ENCODE measurements at regions not wholly inside any gene's neighbourhood (a gene's known extent, or its start where the extent isn't known, plus 50 kb on each side); places are given as distances from the start of the nearest gene placed in this dataset.

DNA sequence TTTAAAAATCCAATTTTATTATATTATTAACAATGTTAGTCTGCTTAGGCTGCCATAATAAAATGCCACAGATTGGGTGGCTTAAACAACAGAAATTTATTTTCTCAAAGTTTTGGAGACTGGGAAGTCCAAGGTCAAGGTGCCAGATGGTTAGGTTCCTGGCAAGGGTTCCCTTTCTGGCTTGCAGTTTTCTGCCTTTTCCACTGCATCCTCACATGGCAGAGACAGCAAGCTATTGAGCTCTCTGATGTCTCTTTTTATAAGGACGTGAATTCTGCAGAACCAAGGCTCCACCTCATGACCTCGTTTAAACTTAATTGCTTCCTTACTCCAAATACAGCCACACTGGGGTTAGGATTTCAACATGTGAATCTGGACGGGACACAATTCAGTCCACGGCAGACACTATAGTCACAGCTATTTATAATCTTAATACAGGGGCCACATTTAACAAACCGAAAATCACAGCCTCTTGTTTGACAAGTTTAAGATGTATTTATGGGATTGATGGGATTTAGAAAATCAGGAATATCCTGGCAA, 174.9 kb upstream of the PUM3 start:
- no peak overlapping the region for H2BK120ac ChIP-seq (ENCODE audit: insufficient read depth, low read length, poor library complexity)
- H3K4me1 ChIP-seq (ENCODE audit: control insufficient read depth in 1 of 2, insufficient read depth in 2 of 2, low read length in 2 of 2), result no peaks in the 10 kb centered on the region
- WGBS (ENCODE audit: extremely low coverage, insufficient coverage, insufficient read length), result no CpG with 5 or more reads among the region's 5 CpGs
- H2AFZ ChIP-seq (ENCODE audit: insufficient read depth, low read length, poor library complexity), result no peak overlapping the region
- no peak overlapping the region for H4K12ac ChIP-seq (ENCODE audit: low read depth, low read length)
- H3K9ac ChIP-seq (ENCODE audit: low read length), result no peak overlapping the region
- H4K8ac ChIP-seq (ENCODE audit: low read depth, low read length), result no peak overlapping the region
- H3K9me3 ChIP-seq (ENCODE audit: insufficient read depth, low read depth, low read length), result no peaks in the 10 kb centered on the region
- no peak overlapping the region for H3K14ac ChIP-seq (ENCODE audit: low read length)
- H3K36me3 ChIP-seq (ENCODE audit: control insufficient read depth in 1 of 2, insufficient read depth in 2 of 2, low read length in 2 of 2), result no peaks in the 10 kb centered on the region
- no peak overlapping the region for H3K4ac ChIP-seq (ENCODE audit: low read depth, low read length)
- no peak overlapping the region for H3K27ac ChIP-seq (ENCODE audit: low read depth, low read length)
- no peak overlapping the region for H3K4me3 ChIP-seq (ENCODE audit: low read depth, low read length)
- DNase-seq, result no peak
- no peaks in the 10 kb centered on the region for H3K27me3 ChIP-seq (ENCODE audit: insufficient read depth, low read length)
- H4K91ac ChIP-seq (ENCODE audit: low read depth, low read length), result no peak overlapping the region
- no peak overlapping the region for H2BK5ac ChIP-seq (ENCODE audit: low read depth, low read length, poor library complexity)
- no peak overlapping the region for H2BK12ac ChIP-seq (ENCODE audit: low read length)
- no peak overlapping the region for H3K4me2 ChIP-seq (ENCODE audit: low read length)
- H3K23ac ChIP-seq (ENCODE audit: low read length), result no peak overlapping the region
- no peaks in the 10 kb centered on the region for H3K79me2 ChIP-seq (ENCODE audit: control insufficient read depth, insufficient read depth, low read length, poor library complexity)
- H3K79me1 ChIP-seq (ENCODE audit: low read length), result no peaks in the 10 kb centered on the region
- no peak overlapping the region for H2AK5ac ChIP-seq (ENCODE audit: low read length)
- no peak overlapping the region for H3K18ac ChIP-seq (ENCODE audit: low read length)

DNA sequence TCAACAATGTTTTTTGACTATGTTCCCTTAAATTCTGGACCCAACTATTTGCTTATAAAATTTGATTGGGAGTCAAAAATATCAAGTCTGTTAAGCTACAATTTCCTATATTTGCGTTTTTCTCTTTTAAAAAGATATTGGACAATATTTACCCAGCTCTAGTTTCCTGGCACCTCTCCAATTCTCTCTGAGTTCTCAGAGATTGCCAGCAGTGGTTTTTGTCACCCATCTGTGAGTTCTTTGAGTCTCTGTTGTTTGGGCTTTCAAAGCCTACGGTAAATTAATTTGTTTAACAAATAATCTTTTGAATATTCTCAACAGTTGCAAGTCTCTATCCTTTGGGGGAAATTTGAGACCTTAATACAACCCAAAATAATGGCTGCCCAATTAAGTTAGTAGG, 174.2 kb upstream of the PUM3 start:
- no peak overlapping the region for H2BK12ac ChIP-seq (ENCODE audit: low read length)
- no peaks in the 10 kb centered on the region for H3K27me3 ChIP-seq (ENCODE audit: insufficient read depth, low read length)
- no peak overlapping the region for H4K8ac ChIP-seq (ENCODE audit: low read depth, low read length)
- H3K14ac ChIP-seq (ENCODE audit: low read length), result no peak overlapping the region
- no peak overlapping the region for H2BK120ac ChIP-seq (ENCODE audit: insufficient read depth, low read length, poor library complexity)
- no CpG with 5 or more reads among the region's 2 CpGs for WGBS (ENCODE audit: extremely low coverage, insufficient coverage, insufficient read length)
- no peak overlapping the region for H4K12ac ChIP-seq (ENCODE audit: low read depth, low read length)
- H3K36me3 ChIP-seq (ENCODE audit: control insufficient read depth in 1 of 2, insufficient read depth in 2 of 2, low read length in 2 of 2), result no peaks in the 10 kb centered on the region
- H3K18ac ChIP-seq (ENCODE audit: low read length), result no peak overlapping the region
- H4K91ac ChIP-seq (ENCODE audit: low read depth, low read length), result no peak overlapping the region
- no peak overlapping the region for H3K4me2 ChIP-seq (ENCODE audit: low read length)
- no peaks in the 10 kb centered on the region for H3K4me1 ChIP-seq (ENCODE audit: control insufficient read depth in 1 of 2, insufficient read depth in 2 of 2, low read length in 2 of 2)
- H3K9me3 ChIP-seq (ENCODE audit: insufficient read depth, low read depth, low read length), result no peaks in the 10 kb centered on the region
- no peak overlapping the region for H3K9ac ChIP-seq (ENCODE audit: low read length)
- H3K23ac ChIP-seq (ENCODE audit: low read length), result no peak overlapping the region
- no peaks in the 10 kb centered on the region for H3K79me1 ChIP-seq (ENCODE audit: low read length)
- H2BK5ac ChIP-seq (ENCODE audit: low read depth, low read length, poor library complexity), result no peak overlapping the region
- H2AFZ ChIP-seq (ENCODE audit: insufficient read depth, low read length, poor library complexity), result no peak overlapping the region
- no peak for DNase-seq
- no peaks in the 10 kb centered on the region for H3K79me2 ChIP-seq (ENCODE audit: control insufficient read depth, insufficient read depth, low read length, poor library complexity)
- H3K27ac ChIP-seq (ENCODE audit: low read depth, low read length), result no peak overlapping the region
- no peak overlapping the region for H3K4me3 ChIP-seq (ENCODE audit: low read depth, low read length)
- H3K4ac ChIP-seq (ENCODE audit: low read depth, low read length), result no peak overlapping the region
- H2AK5ac ChIP-seq (ENCODE audit: low read length), result no peak overlapping the region

DNA sequence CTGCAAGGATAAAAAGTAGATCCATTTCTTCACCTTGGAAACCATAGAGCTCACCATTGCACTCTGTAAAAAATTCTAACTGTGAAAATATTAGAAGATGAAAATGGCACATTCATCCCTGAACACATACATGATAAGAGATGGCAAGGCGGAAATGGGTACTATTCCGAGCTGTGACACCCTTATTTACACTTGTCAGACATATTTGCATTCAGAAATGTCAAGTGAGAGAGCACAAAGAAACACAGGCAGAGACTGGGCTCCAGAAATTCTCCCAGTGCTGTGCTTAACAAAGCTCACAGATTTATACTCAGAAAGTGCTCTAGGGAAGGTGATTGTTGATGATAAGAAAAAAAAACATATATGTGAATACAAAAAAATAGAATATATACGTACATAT, 170.3 kb upstream of the PUM3 start:
- no peak overlapping the region for H2AK5ac ChIP-seq (ENCODE audit: low read length)
- no peak overlapping the region for H3K27ac ChIP-seq (ENCODE audit: low read depth, low read length)
- H3K79me2 ChIP-seq (ENCODE audit: control insufficient read depth, insufficient read depth, low read length, poor library complexity), result no peaks in the 10 kb centered on the region
- H3K23ac ChIP-seq (ENCODE audit: low read length), result no peak overlapping the region
- WGBS (ENCODE audit: extremely low coverage, insufficient coverage, insufficient read length), result no CpG with 5 or more reads among the region's 3 CpGs
- no peaks in the 10 kb centered on the region for H3K9me3 ChIP-seq (ENCODE audit: insufficient read depth, low read depth, low read length)
- H4K8ac ChIP-seq (ENCODE audit: low read depth, low read length), result no peak overlapping the region
- no peak overlapping the region for H3K9ac ChIP-seq (ENCODE audit: low read length)
- H3K4ac ChIP-seq (ENCODE audit: low read depth, low read length), result no peak overlapping the region
- no peaks in the 10 kb centered on the region for H3K79me1 ChIP-seq (ENCODE audit: low read length)
- no peak overlapping the region for H3K4me3 ChIP-seq (ENCODE audit: low read depth, low read length)
- H2BK12ac ChIP-seq (ENCODE audit: low read length), result no peak overlapping the region
- no peak overlapping the region for H3K4me2 ChIP-seq (ENCODE audit: low read length)
- no peaks in the 10 kb centered on the region for H3K27me3 ChIP-seq (ENCODE audit: insufficient read depth, low read length)
- H3K18ac ChIP-seq (ENCODE audit: low read length), result no peak overlapping the region
- no peak for DNase-seq
- no peaks in the 10 kb centered on the region for H3K36me3 ChIP-seq (ENCODE audit: control insufficient read depth in 1 of 2, insufficient read depth in 2 of 2, low read length in 2 of 2)
- no peak overlapping the region for H3K14ac ChIP-seq (ENCODE audit: low read length)
- no peak overlapping the region for H2BK5ac ChIP-seq (ENCODE audit: low read depth, low read length, poor library complexity)
- H4K12ac ChIP-seq (ENCODE audit: low read depth, low read length), result no peak overlapping the region
- no peaks in the 10 kb centered on the region for H3K4me1 ChIP-seq (ENCODE audit: control insufficient read depth in 1 of 2, insufficient read depth in 2 of 2, low read length in 2 of 2)
- H2BK120ac ChIP-seq (ENCODE audit: insufficient read depth, low read length, poor library complexity), result no peak overlapping the region
- no peak overlapping the region for H2AFZ ChIP-seq (ENCODE audit: insufficient read depth, low read length, poor library complexity)
- H4K91ac ChIP-seq (ENCODE audit: low read depth, low read length), result no peak overlapping the region

DNA sequence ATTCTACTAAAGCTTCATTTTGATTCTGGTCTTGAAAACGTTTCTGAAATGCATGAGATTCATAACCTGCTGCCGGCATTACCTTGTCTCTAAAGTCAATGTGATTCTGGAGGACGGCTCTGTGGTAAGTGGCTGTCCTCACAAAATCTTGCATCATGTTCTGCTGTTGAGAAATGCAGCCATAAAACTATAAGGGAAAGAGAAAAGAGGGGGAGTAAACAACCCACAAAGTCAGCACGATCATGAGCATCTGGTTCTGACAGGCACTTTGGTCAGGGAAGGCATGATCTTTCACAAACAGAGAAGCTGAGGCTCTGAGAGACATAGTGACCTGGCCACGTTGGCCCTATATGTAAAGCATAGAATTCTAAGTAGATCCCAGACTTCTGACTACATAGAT, 168.9 kb upstream of the PUM3 start:
- H3K4me3 ChIP-seq (ENCODE audit: low read depth, low read length), result no peak overlapping the region
- no CpG with 5 or more reads among the region's 5 CpGs for WGBS (ENCODE audit: extremely low coverage, insufficient coverage, insufficient read length)

More for the DNA sequence above, 168.9 kb upstream of the PUM3 start:
- H4K91ac ChIP-seq (ENCODE audit: low read depth, low read length), result no peak overlapping the region
- H3K4me1 ChIP-seq (ENCODE audit: control insufficient read depth in 1 of 2, insufficient read depth in 2 of 2, low read length in 2 of 2), result no peaks in the 10 kb centered on the region
- peak in 1 of 2 donors; percentile 1 for DNase-seq
- no peak overlapping the region for H2BK12ac ChIP-seq (ENCODE audit: low read length)
- H3K79me1 ChIP-seq (ENCODE audit: low read length), result no peaks in the 10 kb centered on the region
- H2BK120ac ChIP-seq (ENCODE audit: insufficient read depth, low read length, poor library complexity), result no peak overlapping the region
- no peak overlapping the region for H3K4ac ChIP-seq (ENCODE audit: low read depth, low read length)
- no peak overlapping the region for H3K27ac ChIP-seq (ENCODE audit: low read depth, low read length)
- H4K12ac ChIP-seq (ENCODE audit: low read depth, low read length), result no peak overlapping the region
- H3K27me3 ChIP-seq (ENCODE audit: insufficient read depth, low read length), result no peaks in the 10 kb centered on the region
- H2AK5ac ChIP-seq (ENCODE audit: low read length), result no peak overlapping the region
- no peaks in the 10 kb centered on the region for H3K9me3 ChIP-seq (ENCODE audit: insufficient read depth, low read depth, low read length)
- no peak overlapping the region for H2AFZ ChIP-seq (ENCODE audit: insufficient read depth, low read length, poor library complexity)
- H3K23ac ChIP-seq (ENCODE audit: low read length), result no peak overlapping the region
- H3K14ac ChIP-seq (ENCODE audit: low read length), result no peak overlapping the region
- no peak overlapping the region for H3K18ac ChIP-seq (ENCODE audit: low read length)
- no peak overlapping the region for H3K4me2 ChIP-seq (ENCODE audit: low read length)
- no peak overlapping the region for H4K8ac ChIP-seq (ENCODE audit: low read depth, low read length)
- no peak overlapping the region for H3K9ac ChIP-seq (ENCODE audit: low read length)
- no peaks in the 10 kb centered on the region for H3K36me3 ChIP-seq (ENCODE audit: control insufficient read depth in 1 of 2, insufficient read depth in 2 of 2, low read length in 2 of 2)
- no peak overlapping the region for H2BK5ac ChIP-seq (ENCODE audit: low read depth, low read length, poor library complexity)
- H3K79me2 ChIP-seq (ENCODE audit: control insufficient read depth, insufficient read depth, low read length, poor library complexity), result no peaks in the 10 kb centered on the region

All from trophoblast cell (in vitro differentiated cells and primary cell).